ENCODE measurements at regions not wholly inside any gene's neighbourhood (a gene's known extent, or its start where the extent isn't known, plus 50 kb on each side); places are given as distances from the start of the nearest gene placed in this dataset.

- no peak for TF ChIP-seq MLLT1 (IDR thresholded peaks at IDR 0.05)
- TF ChIP-seq CEBPZ (IDR thresholded peaks at IDR 0.05; ENCODE audit: low read depth, low read length), result no peak
- no peak for TF ChIP-seq ATF3 (IDR thresholded peaks at IDR 0.05; ENCODE audit: borderline replicate concordance, extremely low read depth, low read depth, low read length)
- no peak for TF ChIP-seq BHLHE40 (IDR thresholded peaks at IDR 0.05; ENCODE audit: borderline replicate concordance in 1 of 2, low read depth in 2 of 2, low read length in 1 of 2)
- TF ChIP-seq NBN (IDR thresholded peaks at IDR 0.05), result no peak
These were observed 62.8 kb upstream of the CCND1 start (continued) for GRCh38 chr11:69578167-69578566.

- Histone ChIP-seq H3K4me1 (ENCODE audit: control insufficient read depth, insufficient read depth, low read length) (no peaks in the 10 kb centered on the region), H3K4me2 (ENCODE audit: control insufficient read depth, insufficient read depth) (no peak overlapping the region), H3K27me3 (replicated peaks in 1 of 2; ENCODE audit: control insufficient read depth in 2 of 2, insufficient read depth in 2 of 2, low read length in 1 of 2) (peaks cover 0 to 10% of the 10 kb centered on the region in 2 experiments; a peak in 2 of 4 replicates), H4K20me1 (ENCODE audit: control insufficient read depth, insufficient read depth) (no peaks in the 10 kb centered on the region), H3K9me3 (replicated peaks; ENCODE audit: control insufficient read depth, insufficient read depth, low read length) (no peaks in the 10 kb centered on the region; the same call in 2 of the 3 replicates), H3K79me2 (ENCODE audit: control insufficient read depth, insufficient read depth, low read length) (no peaks in the 10 kb centered on the region), H3K4me3 (no peak overlapping the region), H3K9ac (ENCODE audit: control insufficient read depth, insufficient read depth, low read length) (no peak overlapping the region), H2AFZ (ENCODE audit: control insufficient read depth, low read depth, low read length) (no peak overlapping the region), H3K36me3 (ENCODE audit: control insufficient read depth in 2 of 2, insufficient read depth in 2 of 2, low read length in 1 of 2) (no peaks in the 10 kb centered on the region), H3K27ac (ENCODE audit: control insufficient read depth, insufficient read depth) (no peak overlapping the region)
- BruUV-seq (replicated peaks), result no TSS peak
- ATAC-seq (no peak), FAIRE-seq (no peak), DNase-seq (ENCODE audit: low read depth, low spot score) (no peak)
- 25% methylated on average over 4 of the region's 4 CpGs for WGBS (ENCODE audit: insufficient coverage, insufficient replicate concordance, low lambda C conversion rate, missing lambda C conversion rate)
- ChIA-PET POLR2A (no interaction called here), SMC1A (ENCODE audit: uncharacterized antibody, unreplicated experiment) (no interaction called here), RAD21 (ENCODE audit: unreplicated experiment) (no interaction called here), CTCF (no interaction called here)
- intact Hi-C loops (cut with micrococcal nuclease; ENCODE audit: unreplicated experiment), result no loop called here
- in situ Hi-C loops (cut with MboI), result no loop called here
- TF ChIP-seq RFX5 (IDR thresholded peaks at IDR 0.05; ENCODE audit: low read depth, low read length) (no peak), SMAD5 (IDR thresholded peaks at IDR 0.05; ENCODE audit: low read depth) (no peak), HDAC2 (IDR thresholded peaks at IDR 0.05) (no peak), E4F1 (IDR thresholded peaks at IDR 0.05; ENCODE audit: borderline replicate concordance, partially characterized antibody) (no peak), PKNOX1 (IDR thresholded peaks at IDR 0.05) (no peak), JUND (IDR thresholded peaks at IDR 0.05; ENCODE audit: low read depth, low read length) (no peak), POLR2AphosphoS5 (IDR thresholded peaks at IDR 0.05; ENCODE audit: low read length) (no peak), PML (IDR thresholded peaks at IDR 0.05; ENCODE audit: low read length) (no peak), RUNX3 (IDR thresholded peaks at IDR 0.05; ENCODE audit: low read length) (no peak), STAT1 (conservative IDR thresholded peaks at IDR 0.05) (no peak), YBX1 (IDR thresholded peaks at IDR 0.05) (no peak)
These were observed 60.4 kb upstream of the CCND1 start for GRCh38 chr11:69580529-69580928.
